B cell (primary cell): ENCODE measurements at regions not wholly inside any gene's neighbourhood (a gene's known extent, or its start where the extent isn't known, plus 50 kb on each side); places are given as distances from the start of the nearest gene placed in this dataset.

ENCODE experiments used
- ATAC-seq: fragments of 200-7000 bp; cut with Tn5 transposase; one replicate; pipeline ENCODE4 v1.10.0; 2021; ENCODE audit warnings: low read depth, mild to moderate bottlenecking, moderate number of reproducible peaks, moderate library complexity
- CTCF ChIA-PET: fragments of 350-600 bp; sonication (Branson Sonifier 250); formaldehyde crosslinking; loops from one replicate; lab custom pipeline; 2021; ENCODE audit warnings: antibody characterized with exemption, inconsistent platforms; lab: Charles Lee
- POLR2A ChIA-PET: fragments of 350-600 bp; sonication (Branson Sonifier 250); formaldehyde crosslinking; loops from one replicate; lab custom pipeline; 2021; ENCODE audit warnings: antibody characterized with exemption; lab: Charles Lee
- DNase-seq: peaks from one replicate; pipeline ENCODE4 v3.0.0; 2013
- H2AFZ ChIP-seq: 2 replicates; pipeline ENCODE4 v1.6.1; 2012; ENCODE audit warnings: mild to moderate bottlenecking, low read depth, low read length; ENCODE audit not compliant: insufficient read depth, poor library complexity, severe bottlenecking
- H3K27ac ChIP-seq, 2 donors: 1 replicate in 1 of 2; 2 replicates in 1 of 2; pipeline ENCODE4 v1.5.1; 2012 to 2013; ENCODE audit warnings: low read length in 2 of 2, mild to moderate bottlenecking in 2 of 2, moderate library complexity in 1 of 2
- H3K27me3 ChIP-seq, 4 experiments: fragments of 200-600 bp in 1 of 4; sonication (generic) in 1 of 4; replicated peaks in 1 of 4; 1 replicate in 2 of 4; 2 replicates in 2 of 4; pipeline versions ENCODE4 v1.6.1 to v1.7.0; 2013 to 2016; ENCODE audit warnings: low read length in 3 of 4, mild to moderate bottlenecking in 2 of 4, mixed read lengths in 1 of 4, moderate library complexity in 1 of 4; ENCODE audit not compliant: insufficient read depth in 4 of 4, control insufficient read depth in 3 of 4; ENCODE audit errors: control extremely low read depth in 1 of 4
- H3K36me3 ChIP-seq, 2 experiments: replicated peaks in 1 of 2; 1 replicate in 1 of 2; 2 replicates in 1 of 2; pipeline versions ENCODE4 v1.6.1 to v1.7.1; 2013; ENCODE audit warnings: low read length in 1 of 2; ENCODE audit not compliant: insufficient read depth in 2 of 2, control insufficient read depth in 1 of 2; ENCODE audit errors: control extremely low read depth in 1 of 2, extremely low read depth in 1 of 2
- H3K4me1 ChIP-seq, 2 donors: fragments of 200-600 bp in 1 of 2; sonication (generic) in 1 of 2; 1 replicate in 1 of 2; 2 replicates in 1 of 2; pipeline versions ENCODE4 v1.5.1 to v1.6.1; 2013 to 2017; ENCODE audit warnings: low read length in 2 of 2; ENCODE audit not compliant: control insufficient read depth in 2 of 2, insufficient read depth in 2 of 2
- H3K4me2 ChIP-seq: replicated peaks from 2 replicates; pipeline ENCODE3; 2012; ENCODE audit warnings: mild to moderate bottlenecking, low read depth, low read length; ENCODE audit not compliant: poor library complexity, severe bottlenecking
- H3K4me3 ChIP-seq, 5 experiments: fragments of 200-600 bp in 1 of 5; sonication (generic) in 1 of 5; 1 replicate in 3 of 5; 2 replicates in 2 of 5; pipeline versions ENCODE4 v1.5.1 to v1.7.0; 2011 to 2016; ENCODE audit warnings: low read length in 4 of 5, mild to moderate bottlenecking in 4 of 5, low read depth in 2 of 5, control low read depth in 1 of 5, moderate library complexity in 1 of 5; ENCODE audit not compliant: insufficient read depth in 1 of 5; ENCODE audit errors: control extremely low read depth in 1 of 5, extremely low read depth in 1 of 5
- H3K79me2 ChIP-seq: fragments of 200-600 bp; sonication (generic); one replicate; pipeline ENCODE4 v1.6.0; 2016; ENCODE audit warnings: low read length; ENCODE audit not compliant: control insufficient read depth, insufficient read depth
- H3K9ac ChIP-seq: fragments of 200-600 bp; sonication (generic); 2 replicates; pipeline ENCODE4 v1.6.1; 2017; ENCODE audit warnings: mild to moderate bottlenecking, low read length, moderate library complexity
- H3K9me3 ChIP-seq, 3 donors: one replicate each; pipeline versions ENCODE4 v1.6.1 to v1.7.1; 2013; ENCODE audit warnings: low read length in 2 of 3; ENCODE audit not compliant: control insufficient read depth in 2 of 3, insufficient read depth in 1 of 3; ENCODE audit errors: control extremely low read depth in 1 of 3
- H4K20me1 ChIP-seq: 2 replicates; pipeline ENCODE4 v1.6.0; 2012; ENCODE audit warnings: mild to moderate bottlenecking, low read length; ENCODE audit not compliant: insufficient read depth, control insufficient read depth, poor library complexity, severe bottlenecking
- H3K27ac Mint-ChIP-seq: one replicate; pipeline ENCODE4 v1.8.0; 2021; ENCODE audit warnings: mixed read lengths
- H3K27me3 Mint-ChIP-seq: one replicate; pipeline ENCODE4 v1.8.0; 2021; ENCODE audit warnings: mixed read lengths
- H3K4me1 Mint-ChIP-seq: one replicate; pipeline ENCODE4 v1.8.0; 2021; ENCODE audit warnings: mixed read lengths
- H3K4me3 Mint-ChIP-seq: one replicate; pipeline ENCODE4 v1.8.0; 2021; ENCODE audit warnings: mixed read lengths
- H3K9me3 Mint-ChIP-seq: one replicate; pipeline ENCODE4 v1.8.0; 2022; ENCODE audit warnings: mixed read lengths; ENCODE audit not compliant: insufficient read depth
- EZH2 ChIP-seq: IDR thresholded peaks from 2 replicates; pipeline ENCODE4 v1.6.1; 2012; ENCODE audit warnings: borderline replicate concordance, low read depth, mild to moderate bottlenecking, moderate library complexity, low read length; ENCODE audit not compliant: insufficient read depth, poor library complexity, severe bottlenecking
- whole genome bisulfite sequencing: methylation state at CpG from one replicate; pipeline ENCODE4 v1.1.5; 2013; ENCODE audit warnings: missing lambda C conversion rate; ENCODE audit not compliant: insufficient coverage; 5-methylcytosine and 5-hydroxymethylcytosine counted together
- intact Hi-C: fragments of 100-400 bp; cut with micrococcal nuclease; formaldehyde crosslinking; loops from one replicate; pipeline ENCODE4 v1.10.0; 2022
- TF ChIP-seq, protein P1 (sequence below): fragments of 200-600 bp; IDR thresholded peaks from one replicate; pipeline ENCODE4 v1.8.0; 2022; ENCODE audit warnings: antibody characterized with exemption, mild to moderate bottlenecking

DNA sequence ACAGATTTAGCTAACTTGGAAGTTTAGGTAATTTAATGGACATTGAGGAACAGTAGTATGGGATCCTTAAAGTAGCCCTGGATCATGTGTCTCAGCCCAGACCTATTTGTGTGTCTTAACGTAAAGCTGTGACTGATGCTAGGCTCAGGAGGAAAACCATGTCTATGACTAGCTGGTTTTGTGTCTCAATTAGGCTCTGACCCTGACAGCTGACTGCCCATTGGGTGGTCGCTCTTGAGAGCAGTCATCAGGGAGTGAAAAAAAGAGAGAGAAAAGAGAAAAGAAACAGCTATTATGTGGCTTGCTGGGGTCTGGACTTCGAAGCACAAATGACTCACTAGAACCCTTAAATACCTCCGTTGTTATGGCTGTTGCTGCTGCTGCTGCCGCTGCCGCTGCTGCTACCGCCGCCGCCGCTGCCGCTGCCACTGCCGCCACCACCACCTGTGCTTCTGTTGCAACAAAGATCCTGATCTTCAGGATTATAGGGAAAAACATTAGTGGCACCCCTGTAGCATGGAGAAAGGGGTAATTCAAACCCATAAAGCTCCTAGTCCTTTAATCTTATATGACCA, 70.7 kb downstream of the GSPT2 start:
- no peak overlapping the region for H3K27ac ChIP-seq
- CTCF ChIA-PET, result no interaction called here
- H3K9me3 Mint-ChIP-seq, result no peaks in the 10 kb centered on the region
- no peaks in the 10 kb centered on the region for H3K27me3 Mint-ChIP-seq
- POLR2A ChIA-PET, result no interaction called here
- no peaks in the 10 kb centered on the region for H3K9me3 ChIP-seq
- no peak overlapping the region for H3K27ac Mint-ChIP-seq
- H3K27me3 ChIP-seq, result no peaks in the 10 kb centered on the region
- peaks cover 71% of the 10 kb centered on the region for H3K79me2 ChIP-seq
- no peak overlapping the region for H3K4me3 Mint-ChIP-seq
- intact Hi-C loops, result no loop called here
- no peak overlapping the region for H3K4me3 ChIP-seq
- DNase-seq (no peak), ATAC-seq (no peak)
- peaks cover 15% of the 10 kb centered on the region for H4K20me1 ChIP-seq
- H3K4me2 ChIP-seq, result no peak overlapping the region
- H3K36me3 ChIP-seq, result peaks cover 0 to 2% of the 10 kb centered on the region in 2 experiments
- no peak overlapping the region for H2AFZ ChIP-seq
- H3K9ac ChIP-seq, result no peak overlapping the region
- H3K4me1 Mint-ChIP-seq, result peaks cover 8% of the 10 kb centered on the region
- WGBS, result 100% methylated on average over 2 of the region's 12 CpGs
- no peaks in the 10 kb centered on the region for H3K4me1 ChIP-seq
- TF ChIP-seq, protein P1, sequence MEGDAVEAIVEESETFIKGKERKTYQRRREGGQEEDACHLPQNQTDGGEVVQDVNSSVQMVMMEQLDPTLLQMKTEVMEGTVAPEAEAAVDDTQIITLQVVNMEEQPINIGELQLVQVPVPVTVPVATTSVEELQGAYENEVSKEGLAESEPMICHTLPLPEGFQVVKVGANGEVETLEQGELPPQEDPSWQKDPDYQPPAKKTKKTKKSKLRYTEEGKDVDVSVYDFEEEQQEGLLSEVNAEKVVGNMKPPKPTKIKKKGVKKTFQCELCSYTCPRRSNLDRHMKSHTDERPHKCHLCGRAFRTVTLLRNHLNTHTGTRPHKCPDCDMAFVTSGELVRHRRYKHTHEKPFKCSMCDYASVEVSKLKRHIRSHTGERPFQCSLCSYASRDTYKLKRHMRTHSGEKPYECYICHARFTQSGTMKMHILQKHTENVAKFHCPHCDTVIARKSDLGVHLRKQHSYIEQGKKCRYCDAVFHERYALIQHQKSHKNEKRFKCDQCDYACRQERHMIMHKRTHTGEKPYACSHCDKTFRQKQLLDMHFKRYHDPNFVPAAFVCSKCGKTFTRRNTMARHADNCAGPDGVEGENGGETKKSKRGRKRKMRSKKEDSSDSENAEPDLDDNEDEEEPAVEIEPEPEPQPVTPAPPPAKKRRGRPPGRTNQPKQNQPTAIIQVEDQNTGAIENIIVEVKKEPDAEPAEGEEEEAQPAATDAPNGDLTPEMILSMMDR, result no peak
- TF ChIP-seq EZH2, result no peak

DNA sequence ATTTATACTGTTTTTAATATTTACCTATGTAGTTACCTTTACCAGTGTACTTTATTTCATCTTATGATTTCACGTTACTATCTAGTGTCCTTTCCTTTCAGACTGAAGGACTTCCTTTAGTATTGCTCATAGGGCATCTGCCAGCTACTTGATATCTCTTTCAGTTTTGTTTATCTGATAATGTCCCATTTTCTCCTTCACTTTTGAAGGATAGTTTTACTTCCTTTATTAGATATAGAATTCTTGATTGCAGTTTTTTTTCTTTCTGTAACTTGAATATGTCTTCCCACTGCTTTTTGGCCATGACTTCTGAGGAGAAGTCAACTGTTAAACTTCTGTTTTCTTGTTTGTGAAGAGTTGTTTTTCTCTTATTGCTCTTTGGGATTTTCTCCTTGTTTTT, 69.4 kb upstream of the MAGED1 start:
- H3K9me3 ChIP-seq, result no peaks in the 10 kb centered on the region
- DNase-seq, result no peak
- H3K4me3 ChIP-seq, result no peak overlapping the region
- H3K27me3 Mint-ChIP-seq, result no peaks in the 10 kb centered on the region
- H3K27ac Mint-ChIP-seq, result no peak overlapping the region
- no peak for TF ChIP-seq EZH2
- TF ChIP-seq, protein P1, result no peak
- H3K36me3 ChIP-seq, result no peaks in the 10 kb centered on the region
- H3K9me3 Mint-ChIP-seq, result no peaks in the 10 kb centered on the region
- intact Hi-C loops, result no loop called here
- CTCF ChIA-PET, result no interaction called here
- peaks cover 34% of the 10 kb centered on the region for H3K4me1 Mint-ChIP-seq
- WGBS, result no CpG with 5 or more reads among the region's 1 CpG
- no peak overlapping the region for H2AFZ ChIP-seq
- peak overlapping the region; percentile 6 for H3K4me2 ChIP-seq
- no peak overlapping the region for H3K27ac ChIP-seq
- no peaks in the 10 kb centered on the region for H4K20me1 ChIP-seq
- H3K4me1 ChIP-seq, result peaks cover 0 to 15% of the 10 kb centered on the region in 2 donors
- H3K9ac ChIP-seq, result no peak overlapping the region
- POLR2A ChIA-PET, result no interaction called here
- no peak overlapping the region for H3K4me3 Mint-ChIP-seq
- no peaks in the 10 kb centered on the region for H3K27me3 ChIP-seq
- ATAC-seq, result no peak
- peaks cover 36% of the 10 kb centered on the region for H3K79me2 ChIP-seq
